ENCODE measurements at regions not wholly inside any gene's neighbourhood (a gene's known extent, or its start where the extent isn't known, plus 50 kb on each side); places are given as distances from the start of the nearest gene placed in this dataset.

- POLR2A ChIA-PET: no interaction called here
- RAD21 ChIA-PET (ENCODE audit: low non-redundant PET in 1 of 2, low total read pairs in 2 of 2, uncharacterized antibody in 2 of 2, unreplicated experiment in 2 of 2): no interaction called here
Measured at GRCh38 chr10:78844960-78845607, 223.7 kb upstream of the ZMIZ1 start.

More at GRCh38 chr10:78844960-78845607, 223.7 kb upstream of the ZMIZ1 start:
- Histone ChIP-seq H3K27ac (ENCODE audit: low read depth, low read length) (no peak overlapping the region), H2AFZ (ENCODE audit: low read depth, low read length, poor library complexity, severe bottlenecking) (no peak overlapping the region), H3K4me1 (ENCODE audit: control insufficient read depth in 1 of 2, insufficient read depth in 2 of 2, low read length in 2 of 2) (no peaks in the 10 kb centered on the region), H3K9me2 (ENCODE audit: insufficient read depth) (no peaks in the 10 kb centered on the region), H3K9ac (ENCODE audit: low read length) (no peak overlapping the region), H3K9me3 (ENCODE audit: control insufficient read depth in 1 of 2, insufficient read depth in 1 of 2, low read depth in 1 of 2, low read length in 2 of 2) (no peaks in the 10 kb centered on the region), H3K27me3 (ENCODE audit: insufficient read depth, low read length) (no peaks in the 10 kb centered on the region), H3K36me3 (ENCODE audit: control insufficient read depth in 1 of 2, insufficient read depth in 2 of 2, low read length in 2 of 2) (no peaks in the 10 kb centered on the region), H3K4me3 (replicated peaks in 1 of 2; ENCODE audit: low read depth in 1 of 2, low read length in 2 of 2) (no peak overlapping the region), H4K20me1 (ENCODE audit: insufficient read depth) (no peaks in the 10 kb centered on the region), H3K4me2 (ENCODE audit: low read length) (no peak overlapping the region), H3K79me2 (ENCODE audit: insufficient read depth, low read length) (no peaks in the 10 kb centered on the region)
- CTCF ChIA-PET: interaction anchor here (0.7 kb wide), 1 partner anchor 358 kb away, joined by 3 read pairs; no protein-coding TSS in a partner anchor
- no peak for TF ChIP-seq ELF1 (IDR thresholded peaks at IDR 0.05; ENCODE audit: borderline replicate concordance, low read depth)
- TF ChIP-seq EZH2phosphoT487 (IDR thresholded peaks at IDR 0.05; ENCODE audit: borderline replicate concordance): no peak
- TF ChIP-seq CTCF (IDR thresholded peaks at IDR 0.05 in 2 of 3, conservative IDR thresholded peaks at IDR 0.05 in 1 of 3; ENCODE audit: borderline replicate concordance in 1 of 3, insufficient read depth in 1 of 3, low read depth in 2 of 3, low read length in 2 of 3): peak in 2 of 3 experiments; percentile 13 to 30; a peak in 3 of 6 replicates
- TF ChIP-seq ZBTB33 (IDR thresholded peaks at IDR 0.05; ENCODE audit: extremely low read depth, insufficient replicate concordance, low read length): no peak
- TF ChIP-seq CEBPB (IDR thresholded peaks at IDR 0.05; ENCODE audit: low read depth): no peak
- TF ChIP-seq POLR2A (IDR thresholded peaks at IDR 0.05; ENCODE audit: borderline replicate concordance, extremely low read depth, insufficient read depth, insufficient read length): no peak
- TF ChIP-seq MAX (IDR thresholded peaks at IDR 0.05): no peak
- TF ChIP-seq CBX3 (IDR thresholded peaks at IDR 0.05; ENCODE audit: low read depth): no peak
- peak; percentile 39; the same call in 1 of the 2 replicates for TF ChIP-seq RAD21 (IDR thresholded peaks at IDR 0.05; ENCODE audit: low read depth)
- no peak for TF ChIP-seq TCF7L2 (IDR thresholded peaks at IDR 0.05; ENCODE audit: borderline replicate concordance, extremely low read depth, insufficient read depth, insufficient read length)
- TF ChIP-seq ATF3 (IDR thresholded peaks at IDR 0.05): no peak
- intact Hi-C loops (cut with micrococcal nuclease): loop anchor here (5.0 kb wide), 1 partner anchor 352 kb away; no protein-coding TSS in a partner anchor
- no peak for DNase-seq (ENCODE audit: low read depth, low spot score)
- no TSS peak for BruUV-seq (replicated peaks)
- ATAC-seq: peak; percentile 47; the same call in 1 of the 2 replicates

All from HCT116 (cell line).